SHP77 (cell line): ENCODE measurements at regions not wholly inside any gene's neighbourhood (a gene's known extent, or its start where the extent isn't known, plus 50 kb on each side); places are given as distances from the start of the nearest gene placed in this dataset.

Experiments
- DNase-seq, 2 experiments: peaks; one replicate each; lab custom pipeline; 2025; lab: John Stamatoyannopoulos, UW

- no peak for DNase-seq
These were observed 261.4 kb upstream of the TCF4 start for GRCh38 chr18:55849391-55849790.

GRCh38 chr18:55847960-55848359, 260.0 kb upstream of the TCF4 start:
- no peak for DNase-seq

GRCh38 chr18:55845221-55845620, 257.2 kb upstream of the TCF4 start:
- no peak for DNase-seq

GRCh38 chr18:55844382-55844781, 256.4 kb upstream of the TCF4 start:
- DNase-seq, result no peak

GRCh38 chr18:55841314-55841713, 253.3 kb upstream of the TCF4 start:
- no peak for DNase-seq

GRCh38 chr18:55840601-55841170, 252.7 kb upstream of the TCF4 start:
- no peak for DNase-seq

- DNase-seq, result no peak
These were observed 251.4 kb upstream of the TCF4 start for GRCh38 chr18:55839343-55839742.

- DNase-seq, result no peak
These were observed 250.8 kb upstream of the TCF4 start for GRCh38 chr18:55838841-55839240.

- no peak for DNase-seq
These were observed 250.3 kb upstream of the TCF4 start for GRCh38 chr18:55838319-55838718.

- no peak for DNase-seq
These were observed 245.6 kb upstream of the TCF4 start for GRCh38 chr18:55833543-55833942.

GRCh38 chr18:55830544-55830943, 242.6 kb upstream of the TCF4 start:
- no peak for DNase-seq

- DNase-seq, result no peak
These were observed 233.2 kb upstream of the TCF4 start for GRCh38 chr18:55821219-55821618.

GRCh38 chr18:55819448-55819847, 231.5 kb upstream of the TCF4 start:
- no peak for DNase-seq

- DNase-seq, result no peak
These were observed 230.3 kb upstream of the TCF4 start for GRCh38 chr18:55818284-55818683.

- no peak for DNase-seq
These were observed 223.9 kb upstream of the TCF4 start for GRCh38 chr18:55811925-55812324.

GRCh38 chr18:55805666-55806065, 217.7 kb upstream of the TCF4 start:
- DNase-seq, result no peak

- DNase-seq, result no peak
These were observed 207.2 kb upstream of the TCF4 start for GRCh38 chr18:55795101-55795669.

- DNase-seq, result no peak
These were observed 206.5 kb upstream of the TCF4 start for GRCh38 chr18:55794288-55795052.

GRCh38 chr18:55790296-55790695, 202.3 kb upstream of the TCF4 start:
- DNase-seq, result no peak

- no peak for DNase-seq
These were observed 199.6 kb upstream of the TCF4 start for GRCh38 chr18:55787536-55788073.

GRCh38 chr18:55786651-55787272, 198.8 kb upstream of the TCF4 start:
- no peak for DNase-seq

GRCh38 chr18:55783921-55784320, 195.9 kb upstream of the TCF4 start:
- peak; percentile 29 to 34 for DNase-seq

GRCh38 chr18:55781481-55781957, 193.5 kb upstream of the TCF4 start:
- peak; percentile 36 to 40 for DNase-seq
